ENCODE measurements at regions not wholly inside any gene's neighbourhood (a gene's known extent, or its start where the extent isn't known, plus 50 kb on each side); places are given as distances from the start of the nearest gene placed in this dataset.

DNA sequence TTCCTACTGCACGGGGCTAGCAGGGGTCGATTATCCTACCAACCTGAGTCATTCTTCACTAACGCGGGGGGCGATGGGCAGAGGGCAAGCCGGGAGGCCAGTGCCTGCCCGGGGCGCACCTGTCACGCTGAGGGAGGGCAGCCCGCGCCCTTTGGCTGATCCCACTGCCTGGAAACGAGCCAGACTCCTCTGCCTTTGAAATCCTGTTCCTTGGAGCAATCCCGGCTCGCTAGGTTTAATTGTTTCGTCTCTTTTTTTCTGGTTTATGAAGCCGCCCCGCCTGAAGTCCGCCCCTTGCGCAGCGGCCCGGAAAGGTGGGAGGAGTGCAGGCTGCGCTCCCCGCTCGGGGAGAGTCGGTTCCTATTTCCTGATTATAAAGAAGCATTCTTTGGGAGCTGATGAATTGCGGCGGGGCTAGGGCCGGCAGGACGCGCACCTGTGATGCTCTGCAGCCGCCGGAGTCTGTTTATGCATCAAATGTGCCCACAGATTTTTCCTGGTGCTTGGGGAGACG is 484.2 kb downstream of the BCOR start:
- Mint-ChIP-seq H3K4me1 (ENCODE audit: low read depth) (peaks cover 15% of the 10 kb centered on the region), H3K27ac (peak overlapping the region; percentile 73), H3K27me3 (peaks cover 27% of the 10 kb centered on the region), H3K36me3 (ENCODE audit: insufficient read depth) (no peaks in the 10 kb centered on the region), H3K9me3 (ENCODE audit: low read depth) (peaks cover 17% of the 10 kb centered on the region), H3K4me3 (ENCODE audit: low read depth) (peak overlapping the region; percentile 74)
- DNase-seq (ENCODE audit: low spot score, unreplicated experiment) = no peak
- TF ChIP-seq, protein P1, sequence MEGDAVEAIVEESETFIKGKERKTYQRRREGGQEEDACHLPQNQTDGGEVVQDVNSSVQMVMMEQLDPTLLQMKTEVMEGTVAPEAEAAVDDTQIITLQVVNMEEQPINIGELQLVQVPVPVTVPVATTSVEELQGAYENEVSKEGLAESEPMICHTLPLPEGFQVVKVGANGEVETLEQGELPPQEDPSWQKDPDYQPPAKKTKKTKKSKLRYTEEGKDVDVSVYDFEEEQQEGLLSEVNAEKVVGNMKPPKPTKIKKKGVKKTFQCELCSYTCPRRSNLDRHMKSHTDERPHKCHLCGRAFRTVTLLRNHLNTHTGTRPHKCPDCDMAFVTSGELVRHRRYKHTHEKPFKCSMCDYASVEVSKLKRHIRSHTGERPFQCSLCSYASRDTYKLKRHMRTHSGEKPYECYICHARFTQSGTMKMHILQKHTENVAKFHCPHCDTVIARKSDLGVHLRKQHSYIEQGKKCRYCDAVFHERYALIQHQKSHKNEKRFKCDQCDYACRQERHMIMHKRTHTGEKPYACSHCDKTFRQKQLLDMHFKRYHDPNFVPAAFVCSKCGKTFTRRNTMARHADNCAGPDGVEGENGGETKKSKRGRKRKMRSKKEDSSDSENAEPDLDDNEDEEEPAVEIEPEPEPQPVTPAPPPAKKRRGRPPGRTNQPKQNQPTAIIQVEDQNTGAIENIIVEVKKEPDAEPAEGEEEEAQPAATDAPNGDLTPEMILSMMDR (IDR thresholded peaks at IDR 0.05; ENCODE audit: unreplicated experiment) = no peak

DNA sequence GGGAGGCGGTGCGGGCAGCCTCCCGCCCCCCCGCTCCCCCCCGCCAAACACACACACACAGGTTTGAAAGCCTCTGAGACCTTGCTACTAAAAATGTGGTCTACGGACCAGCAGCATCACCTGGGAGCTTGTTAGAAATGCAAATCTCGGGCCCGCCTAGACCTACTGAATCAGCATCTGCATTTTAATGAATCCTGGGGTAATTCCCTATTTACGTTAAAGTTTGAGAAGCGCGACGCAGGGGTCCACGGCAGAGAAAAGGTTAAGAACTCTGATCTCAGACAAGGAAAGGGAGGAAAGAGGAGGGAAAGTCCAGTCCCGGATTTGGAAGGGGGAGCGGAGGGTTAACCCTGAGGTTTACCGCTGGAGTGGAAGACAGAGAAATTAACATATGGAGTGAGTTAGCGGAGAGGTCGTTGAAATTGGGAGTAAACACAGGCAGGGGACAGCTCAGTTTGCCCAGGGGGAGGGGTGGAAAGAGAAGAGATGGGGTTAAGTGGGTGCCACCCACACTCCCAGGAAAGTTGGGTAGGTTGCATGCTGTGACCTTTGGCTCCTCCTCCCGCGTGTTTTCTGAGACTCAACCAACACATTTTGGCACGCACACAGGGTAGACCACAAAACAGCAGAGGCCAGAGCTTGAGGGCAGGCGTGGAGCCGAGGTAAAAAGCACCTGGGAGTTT is 483.6 kb downstream of the BCOR start:
- H3K4me1 Mint-ChIP-seq (ENCODE audit: low read depth) = peaks cover 15% of the 10 kb centered on the region
- no peak overlapping the region for H3K27ac Mint-ChIP-seq
- peaks cover 17% of the 10 kb centered on the region for H3K9me3 Mint-ChIP-seq (ENCODE audit: low read depth)
- H3K4me3 Mint-ChIP-seq (ENCODE audit: low read depth) = peak overlapping the region; percentile 74
- TF ChIP-seq, protein P1 (IDR thresholded peaks at IDR 0.05; ENCODE audit: unreplicated experiment) = no peak
- DNase-seq (ENCODE audit: low spot score, unreplicated experiment) = no peak
- H3K36me3 Mint-ChIP-seq (ENCODE audit: insufficient read depth) = no peaks in the 10 kb centered on the region
- peaks cover 27% of the 10 kb centered on the region for H3K27me3 Mint-ChIP-seq

DNA sequence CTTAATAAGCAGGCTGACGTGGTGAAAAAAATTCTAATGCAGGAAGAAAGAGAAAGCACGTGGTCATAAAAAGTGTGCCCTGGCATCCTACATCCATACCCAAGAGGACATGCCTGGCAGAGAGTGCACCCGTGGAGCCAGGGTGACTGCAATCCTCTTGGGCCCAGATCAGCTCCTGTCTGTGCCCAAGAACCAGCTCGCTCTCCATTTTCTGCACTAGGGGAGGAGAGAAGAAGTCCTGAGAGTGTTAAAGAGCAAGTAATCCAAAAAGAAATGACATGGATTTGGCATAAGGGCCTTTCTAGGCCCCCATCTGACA is 483.1 kb downstream of the BCOR start:
- Mint-ChIP-seq H3K27ac (no peak overlapping the region), H3K36me3 (ENCODE audit: insufficient read depth) (no peaks in the 10 kb centered on the region), H3K4me1 (ENCODE audit: low read depth) (peaks cover 15% of the 10 kb centered on the region), H3K27me3 (peaks cover 27% of the 10 kb centered on the region), H3K9me3 (ENCODE audit: low read depth) (peaks cover 17% of the 10 kb centered on the region), H3K4me3 (ENCODE audit: low read depth) (no peak overlapping the region)
- no peak for DNase-seq (ENCODE audit: low spot score, unreplicated experiment)
- TF ChIP-seq, protein P1 (IDR thresholded peaks at IDR 0.05; ENCODE audit: unreplicated experiment) = no peak

DNA sequence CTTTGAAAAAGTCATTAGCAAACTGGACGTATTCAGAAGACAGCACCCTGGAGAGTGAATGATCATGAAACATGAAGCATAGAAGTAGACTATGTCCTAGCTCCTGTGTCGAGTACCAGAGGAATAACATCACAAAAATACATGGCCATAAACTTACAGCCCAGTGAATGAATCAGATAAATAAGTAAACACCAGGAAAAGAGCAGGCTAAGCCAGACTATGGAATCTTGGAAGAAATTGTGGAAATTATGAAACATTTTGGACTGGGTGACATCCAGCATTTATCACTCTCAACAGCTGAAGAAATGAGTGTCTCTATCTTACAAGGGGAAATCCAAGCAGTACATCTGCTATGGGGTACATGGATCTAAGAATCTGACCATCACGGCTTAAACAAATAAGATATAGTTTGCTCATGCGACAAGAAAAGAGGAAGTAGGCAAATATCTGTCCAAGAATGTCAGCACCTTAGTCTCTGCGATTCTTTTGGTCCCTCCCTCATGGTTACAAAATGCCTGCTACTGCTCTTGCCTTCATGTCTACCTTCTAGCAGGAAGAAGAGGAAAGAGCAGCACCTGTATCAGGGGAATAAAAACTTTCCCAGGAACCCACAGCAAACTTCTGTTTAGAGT is 481.5 kb downstream of the BCOR start:
- H3K36me3 Mint-ChIP-seq (ENCODE audit: insufficient read depth) = peaks cover 2% of the 10 kb centered on the region
- peaks cover 15% of the 10 kb centered on the region for H3K4me1 Mint-ChIP-seq (ENCODE audit: low read depth)
- peaks cover 25% of the 10 kb centered on the region for H3K9me3 Mint-ChIP-seq (ENCODE audit: low read depth)
- H3K27me3 Mint-ChIP-seq = peaks cover 27% of the 10 kb centered on the region
- H3K27ac Mint-ChIP-seq = no peak overlapping the region
- H3K4me3 Mint-ChIP-seq (ENCODE audit: low read depth) = no peak overlapping the region
- DNase-seq (ENCODE audit: low spot score, unreplicated experiment) = no peak
- TF ChIP-seq, protein P1 (IDR thresholded peaks at IDR 0.05; ENCODE audit: unreplicated experiment) = no peak

DNA sequence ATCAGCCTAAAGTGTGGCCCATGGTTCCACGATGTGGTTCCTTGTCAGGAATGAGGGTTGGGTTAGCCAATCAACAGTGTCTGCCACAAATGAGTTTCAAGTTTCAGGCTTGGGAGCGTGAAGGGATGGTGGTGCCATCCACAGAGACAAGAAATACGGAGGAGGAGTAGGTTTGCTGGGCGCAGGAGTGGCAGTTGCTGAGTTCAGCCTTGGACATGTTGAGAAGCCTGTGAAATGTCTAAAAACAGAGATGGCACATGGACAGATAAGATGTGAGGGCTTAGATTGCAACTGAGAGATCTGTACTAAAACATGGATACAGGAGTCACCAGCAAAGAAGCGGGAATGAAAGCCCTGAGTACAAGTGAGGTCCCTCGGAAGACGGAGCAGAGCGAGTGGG is 481.0 kb downstream of the BCOR start:
- Mint-ChIP-seq H3K9me3 (ENCODE audit: low read depth) (peaks cover 28% of the 10 kb centered on the region), H3K4me1 (ENCODE audit: low read depth) (peaks cover 13% of the 10 kb centered on the region), H3K27ac (no peak overlapping the region)

More for the DNA sequence above, 481.0 kb downstream of the BCOR start:
- Mint-ChIP-seq H3K36me3 (ENCODE audit: insufficient read depth) (peaks cover 2% of the 10 kb centered on the region), H3K4me3 (ENCODE audit: low read depth) (no peak overlapping the region), H3K27me3 (peaks cover 24% of the 10 kb centered on the region)
- TF ChIP-seq, protein P1 (IDR thresholded peaks at IDR 0.05; ENCODE audit: unreplicated experiment) = no peak
- no peak for DNase-seq (ENCODE audit: low spot score, unreplicated experiment)
